RWPE2 (cell line): ENCODE measurements at regions not wholly inside any gene's neighbourhood (a gene's known extent, or its start where the extent isn't known, plus 50 kb on each side); places are given as distances from the start of the nearest gene placed in this dataset.

Experiments
- ATAC-seq: fragments of 200-7000 bp; cut with Tn5 transposase; 3 replicates; pipeline ENCODE4 v1.9.1; 2021; ENCODE audit warnings: low read depth
- DNase-seq: peaks from one replicate; pipeline ENCODE4 v3.0.0-alpha.2; 2020; ENCODE audit warnings: low spot score
- H3K27ac ChIP-seq: fragments of 450-650 bp; 2 replicates; pipeline ENCODE4 v1.5.1; 2017; ENCODE audit warnings: mild to moderate bottlenecking; ENCODE audit not compliant: poor library complexity, severe bottlenecking
- H3K27me3 ChIP-seq: fragments of 250-450 bp; sonication (Bioruptor Pico); 2 replicates; pipeline ENCODE4 v1.5.1; 2021; ENCODE audit warnings: mild to moderate bottlenecking, moderate library complexity; ENCODE audit not compliant: insufficient read depth, poor library complexity, severe bottlenecking
- H3K36me3 ChIP-seq: fragments of 250-450 bp; sonication (Bioruptor Pico); 2 replicates; pipeline ENCODE4 v1.5.1; 2020; ENCODE audit warnings: low read depth, mild to moderate bottlenecking, moderate library complexity
- H3K4me1 ChIP-seq: fragments of 250-450 bp; sonication (Bioruptor Pico); 2 replicates; pipeline ENCODE4 v1.5.1; 2021; ENCODE audit warnings: mild to moderate bottlenecking, moderate library complexity; ENCODE audit not compliant: insufficient read depth, poor library complexity, severe bottlenecking
- H3K4me3 ChIP-seq: fragments of 250-450 bp; sonication (Bioruptor Pico); 2 replicates; pipeline ENCODE4 v1.5.1; 2021; ENCODE audit warnings: mild to moderate bottlenecking, moderate library complexity; ENCODE audit not compliant: severe bottlenecking
- H3K9me3 ChIP-seq: fragments of 250-450 bp; sonication (Bioruptor Pico); 2 replicates; pipeline ENCODE4 v1.5.1; 2021; ENCODE audit warnings: mild to moderate bottlenecking, moderate library complexity; ENCODE audit not compliant: severe bottlenecking
- TF ChIP-seq, protein P1 (sequence below): fragments of 450-650 bp; IDR thresholded peaks from one replicate; pipeline ENCODE4 v1.5.1; 2017; ENCODE audit warnings: mild to moderate bottlenecking, moderate library complexity; ENCODE audit not compliant: poor library complexity, severe bottlenecking

DNA sequence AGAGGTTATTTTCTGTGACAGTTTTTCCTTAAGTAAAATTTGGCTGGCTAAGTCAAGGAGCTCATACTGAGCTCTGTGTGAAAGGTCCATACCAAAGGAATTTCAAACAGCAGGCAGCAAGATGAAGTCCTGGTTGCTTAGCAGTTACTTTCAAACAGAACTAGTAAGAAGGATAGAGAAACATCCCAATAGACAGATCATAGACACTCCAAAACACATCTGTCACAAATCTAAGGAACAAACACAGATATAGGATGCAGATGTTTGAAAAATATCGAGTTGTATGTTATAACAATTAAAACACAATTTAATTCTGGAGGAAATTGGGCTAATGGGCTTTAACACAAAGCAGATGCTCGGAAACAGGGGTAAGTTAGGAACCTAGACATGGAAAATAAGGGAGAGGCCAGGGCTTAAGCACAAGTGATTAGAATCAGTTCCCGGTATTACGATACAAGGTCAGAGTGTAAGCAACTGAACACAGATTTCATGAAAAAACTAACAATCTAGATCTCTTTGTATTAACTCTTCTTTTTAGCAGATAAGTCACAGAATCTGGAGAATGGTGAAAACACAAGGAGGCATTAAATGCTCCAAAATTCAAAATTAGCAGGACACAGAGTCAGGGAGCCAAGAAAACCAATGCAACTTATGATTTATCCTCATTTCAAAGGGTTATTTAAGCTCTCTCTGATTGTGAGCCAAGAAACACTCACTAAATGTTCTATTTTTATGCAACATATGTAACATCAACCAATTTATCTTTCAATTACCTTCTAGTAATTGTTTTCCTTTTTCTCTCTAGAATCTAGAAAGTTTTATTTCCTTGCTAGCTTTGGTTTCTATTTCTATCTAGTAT is 1992.9 kb upstream of the PCDH20 start:
- Histone ChIP-seq H3K9me3 (no peaks in the 10 kb centered on the region), H3K4me1 (no peaks in the 10 kb centered on the region), H3K27ac (no peak overlapping the region), H3K36me3 (no peaks in the 10 kb centered on the region), H3K4me3 (no peak overlapping the region), H3K27me3 (no peaks in the 10 kb centered on the region)
- DNase-seq: no peak
- ATAC-seq: no peak
- TF ChIP-seq, protein P1, sequence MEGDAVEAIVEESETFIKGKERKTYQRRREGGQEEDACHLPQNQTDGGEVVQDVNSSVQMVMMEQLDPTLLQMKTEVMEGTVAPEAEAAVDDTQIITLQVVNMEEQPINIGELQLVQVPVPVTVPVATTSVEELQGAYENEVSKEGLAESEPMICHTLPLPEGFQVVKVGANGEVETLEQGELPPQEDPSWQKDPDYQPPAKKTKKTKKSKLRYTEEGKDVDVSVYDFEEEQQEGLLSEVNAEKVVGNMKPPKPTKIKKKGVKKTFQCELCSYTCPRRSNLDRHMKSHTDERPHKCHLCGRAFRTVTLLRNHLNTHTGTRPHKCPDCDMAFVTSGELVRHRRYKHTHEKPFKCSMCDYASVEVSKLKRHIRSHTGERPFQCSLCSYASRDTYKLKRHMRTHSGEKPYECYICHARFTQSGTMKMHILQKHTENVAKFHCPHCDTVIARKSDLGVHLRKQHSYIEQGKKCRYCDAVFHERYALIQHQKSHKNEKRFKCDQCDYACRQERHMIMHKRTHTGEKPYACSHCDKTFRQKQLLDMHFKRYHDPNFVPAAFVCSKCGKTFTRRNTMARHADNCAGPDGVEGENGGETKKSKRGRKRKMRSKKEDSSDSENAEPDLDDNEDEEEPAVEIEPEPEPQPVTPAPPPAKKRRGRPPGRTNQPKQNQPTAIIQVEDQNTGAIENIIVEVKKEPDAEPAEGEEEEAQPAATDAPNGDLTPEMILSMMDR: no peak

DNA sequence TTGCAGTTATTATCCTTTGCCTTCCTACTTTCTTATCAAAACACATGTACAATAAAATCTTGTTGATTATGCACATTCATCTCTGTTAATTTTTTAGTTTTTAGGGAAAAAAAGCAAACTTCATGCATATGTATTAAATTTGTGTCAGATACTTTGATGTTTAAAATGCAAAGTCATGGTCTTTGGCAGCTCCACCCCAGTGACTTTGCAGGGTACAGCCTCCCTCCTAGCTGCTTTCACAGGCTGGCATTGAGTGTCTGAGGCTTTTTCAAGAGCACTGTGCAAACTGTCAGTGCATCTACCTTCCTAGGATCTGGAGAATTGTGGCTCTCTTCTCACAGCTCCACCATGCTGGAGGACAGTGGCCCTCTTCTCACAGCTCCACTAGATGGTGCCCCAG is 1988.1 kb upstream of the PCDH20 start:
- no peaks in the 10 kb centered on the region for H3K27me3 ChIP-seq
- TF ChIP-seq, protein P1: no peak
- ATAC-seq (no peak), DNase-seq (no peak)
- no peaks in the 10 kb centered on the region for H3K36me3 ChIP-seq
- H3K9me3 ChIP-seq: no peaks in the 10 kb centered on the region
- no peak overlapping the region for H3K4me3 ChIP-seq
- no peaks in the 10 kb centered on the region for H3K4me1 ChIP-seq
- H3K27ac ChIP-seq: no peak overlapping the region

DNA sequence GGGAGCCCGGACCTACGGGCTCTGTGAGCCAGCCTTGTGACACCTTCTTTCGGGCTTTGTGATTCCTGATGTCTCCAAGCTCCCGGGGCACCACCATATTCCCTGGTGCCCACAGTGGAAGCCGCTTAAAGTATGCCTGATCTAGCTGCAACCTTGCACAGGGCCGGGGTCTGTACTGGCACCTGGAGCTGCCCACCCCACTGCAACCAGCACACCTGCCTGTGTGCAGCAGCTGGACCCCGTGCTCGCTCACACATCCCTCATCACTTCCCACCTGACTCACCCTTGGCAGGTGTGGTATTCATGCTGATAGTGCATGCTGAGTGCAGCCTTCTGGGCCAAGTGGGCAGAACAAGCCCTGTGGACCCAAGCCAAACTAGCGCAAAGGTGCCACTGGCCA is 1981.1 kb upstream of the PCDH20 start:
- Histone ChIP-seq H3K36me3 (no peaks in the 10 kb centered on the region), H3K9me3 (no peaks in the 10 kb centered on the region), H3K4me1 (no peaks in the 10 kb centered on the region), H3K27me3 (no peaks in the 10 kb centered on the region), H3K27ac (no peak overlapping the region), H3K4me3 (no peak overlapping the region)
- TF ChIP-seq, protein P1: no peak
- no peak for DNase-seq
- no peak for ATAC-seq

DNA sequence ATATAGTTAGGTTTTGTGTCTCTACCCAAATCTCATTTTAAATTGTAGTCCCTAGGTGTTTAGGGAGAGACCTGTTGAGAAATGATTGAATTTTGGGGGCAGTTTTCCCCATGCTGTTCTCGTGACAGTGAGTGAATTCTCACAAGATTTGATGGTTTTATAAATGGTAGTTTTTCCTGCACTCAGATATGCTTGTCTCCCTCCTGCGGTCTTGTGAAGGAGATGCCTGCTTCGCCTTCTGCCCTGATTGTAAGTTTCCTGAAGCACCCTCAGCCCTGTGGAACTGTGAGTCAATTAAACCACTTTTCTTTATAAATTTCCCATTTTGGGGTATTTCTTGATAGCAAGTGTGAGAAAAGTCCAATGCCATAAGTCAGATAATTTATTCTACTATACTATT is 1977.5 kb upstream of the PCDH20 start:
- DNase-seq (no peak), ATAC-seq (no peak)
- no peak overlapping the region for H3K27ac ChIP-seq
- H3K4me1 ChIP-seq: no peaks in the 10 kb centered on the region
- H3K4me3 ChIP-seq: no peak overlapping the region
- TF ChIP-seq, protein P1: no peak
- no peaks in the 10 kb centered on the region for H3K36me3 ChIP-seq
- no peaks in the 10 kb centered on the region for H3K9me3 ChIP-seq
- no peaks in the 10 kb centered on the region for H3K27me3 ChIP-seq

DNA sequence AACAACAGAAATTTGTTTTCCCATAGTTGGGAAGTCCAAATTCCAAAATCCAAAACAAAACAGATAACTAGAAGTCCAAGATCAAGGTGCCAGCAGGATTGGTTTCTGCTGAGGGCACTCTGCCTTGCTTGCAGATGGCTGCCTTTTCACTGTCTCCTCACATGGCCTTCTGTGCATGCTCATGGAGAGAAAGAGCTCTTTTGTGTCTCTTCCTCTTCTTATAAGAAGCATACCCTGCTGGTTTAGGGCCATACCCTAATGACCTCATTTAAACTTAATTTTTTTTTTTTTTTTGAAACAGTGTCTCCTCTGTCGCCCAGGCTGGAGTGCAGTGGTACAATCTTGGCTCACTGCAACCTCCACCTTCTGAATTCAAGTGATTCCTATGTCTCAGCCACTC is 1974.1 kb upstream of the PCDH20 start:
- no peaks in the 10 kb centered on the region for H3K4me1 ChIP-seq
- H3K9me3 ChIP-seq: no peaks in the 10 kb centered on the region
- no peak for ATAC-seq
- H3K4me3 ChIP-seq: no peak overlapping the region
- no peak for DNase-seq
- no peaks in the 10 kb centered on the region for H3K36me3 ChIP-seq
- no peaks in the 10 kb centered on the region for H3K27me3 ChIP-seq
- TF ChIP-seq, protein P1: no peak
- no peak overlapping the region for H3K27ac ChIP-seq
